Stimulated activated CD4-positive, alpha-beta T cell treated with anti-CD3 and anti-CD28 coated beads, Interleukin-4, amount 100 ng/mL, for 24 hours (primary cell): ENCODE measurements at regions not wholly inside any gene's neighbourhood (a gene's known extent, or its start where the extent isn't known, plus 50 kb on each side); places are given as distances from the start of the nearest gene placed in this dataset.

Experiments
- DNase-seq: peaks from one replicate; pipeline ENCODE4 v3.0.0-alpha.2; 2020

- no peak for DNase-seq
Observed at GRCh38 chr21:36636439-36636838, 62.5 kb upstream of the SIM2 start.

GRCh38 chr21:36639769-36640168, 59.1 kb upstream of the SIM2 start:
- DNase-seq: no peak

- no peak for DNase-seq
Observed at GRCh38 chr21:36640174-36640720, 58.7 kb upstream of the SIM2 start.

GRCh38 chr21:36640721-36641244, 58.1 kb upstream of the SIM2 start:
- DNase-seq: no peak

- no peak for DNase-seq
Observed at GRCh38 chr21:36641346-36641745, 57.6 kb upstream of the SIM2 start.

GRCh38 chr21:36641886-36642285, 57.0 kb upstream of the SIM2 start:
- DNase-seq: no peak

DNA sequence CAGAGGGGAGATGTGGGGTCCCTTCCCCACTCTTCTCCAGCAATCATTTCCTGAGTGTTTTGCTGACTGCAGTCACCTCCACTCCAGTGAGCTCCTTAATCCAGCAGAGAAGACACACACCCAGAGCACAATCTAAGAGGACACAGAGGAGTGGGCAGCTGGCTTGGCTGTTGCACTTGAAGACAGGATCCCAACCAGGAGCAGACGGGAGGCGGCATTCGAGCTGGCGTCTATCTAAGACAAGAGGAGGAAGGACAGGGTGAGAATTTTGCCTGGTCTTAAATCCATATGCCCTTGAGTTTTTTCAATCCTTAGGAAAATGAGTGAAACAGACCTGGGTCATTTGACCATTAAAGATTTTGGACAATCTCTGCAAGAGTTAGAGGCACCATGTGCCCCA, 56.1 kb upstream of the SIM2 start:
- DNase-seq: no peak

- no peak for DNase-seq
Observed at GRCh38 chr21:36643374-36644250, 55.3 kb upstream of the SIM2 start.

- DNase-seq: no peak
Observed at GRCh38 chr21:36646011-36646410, 52.9 kb upstream of the SIM2 start.

DNA sequence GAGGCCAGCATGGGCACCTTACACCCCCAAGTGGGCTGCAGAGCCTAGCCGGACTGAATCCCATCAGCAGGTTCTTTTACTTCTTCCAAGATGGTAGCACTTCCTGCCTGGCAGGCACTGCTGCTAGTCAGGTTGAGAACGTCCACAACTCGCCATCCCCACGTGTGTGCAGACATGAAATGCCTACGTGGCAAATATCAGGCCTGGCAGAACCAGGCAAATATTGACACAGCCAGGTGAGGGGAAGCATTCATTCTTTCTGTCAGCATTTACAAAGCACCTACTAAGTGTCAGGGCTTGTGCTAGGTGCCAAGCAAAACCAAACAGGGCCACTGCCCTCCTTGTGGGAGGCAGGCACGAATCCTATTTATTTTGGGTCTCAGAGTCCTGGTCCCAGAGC, 52.3 kb upstream of the SIM2 start:
- DNase-seq: no peak

- no peak for DNase-seq
Observed at GRCh38 chr21:36647279-36648093, 51.4 kb upstream of the SIM2 start.
